Adipocyte (in vitro differentiated cells): ENCODE measurements at regions not wholly inside any gene's neighbourhood (a gene's known extent, or its start where the extent isn't known, plus 50 kb on each side); places are given as distances from the start of the nearest gene placed in this dataset.

ENCODE experiments used
- DNase-seq: peaks from one replicate; pipeline ENCODE4 v3.0.0-alpha.2; 2015; ENCODE audit warnings: low read depth
- H3K27me3 ChIP-seq: replicated peaks from 2 replicates; pipeline ENCODE4 v1.7.0; 2013; ENCODE audit warnings: mild to moderate bottlenecking, low read length, moderate library complexity; ENCODE audit not compliant: control insufficient read depth, insufficient read depth
- H3K36me3 ChIP-seq: 2 replicates; pipeline ENCODE4 v1.7.0; 2013; ENCODE audit warnings: low read length, mild to moderate bottlenecking, moderate library complexity; ENCODE audit not compliant: control insufficient read depth, insufficient read depth, severe bottlenecking
- H3K4me1 ChIP-seq: 2 replicates; pipeline ENCODE4 v1.7.0; 2013; ENCODE audit warnings: mild to moderate bottlenecking, low read length, moderate library complexity; ENCODE audit not compliant: control insufficient read depth, insufficient read depth
- H3K4me3 ChIP-seq: 2 replicates; pipeline ENCODE4 v1.7.0; 2013; ENCODE audit warnings: mild to moderate bottlenecking, low read length, moderate library complexity
- H3K9ac ChIP-seq: 2 replicates; pipeline ENCODE4 v1.7.0; 2013; ENCODE audit warnings: mild to moderate bottlenecking, low read length, moderate library complexity
- H3K9me3 ChIP-seq: 2 replicates; pipeline ENCODE4 v1.7.0; 2013; ENCODE audit warnings: mild to moderate bottlenecking, low read length, moderate library complexity; ENCODE audit not compliant: control insufficient read depth

DNA sequence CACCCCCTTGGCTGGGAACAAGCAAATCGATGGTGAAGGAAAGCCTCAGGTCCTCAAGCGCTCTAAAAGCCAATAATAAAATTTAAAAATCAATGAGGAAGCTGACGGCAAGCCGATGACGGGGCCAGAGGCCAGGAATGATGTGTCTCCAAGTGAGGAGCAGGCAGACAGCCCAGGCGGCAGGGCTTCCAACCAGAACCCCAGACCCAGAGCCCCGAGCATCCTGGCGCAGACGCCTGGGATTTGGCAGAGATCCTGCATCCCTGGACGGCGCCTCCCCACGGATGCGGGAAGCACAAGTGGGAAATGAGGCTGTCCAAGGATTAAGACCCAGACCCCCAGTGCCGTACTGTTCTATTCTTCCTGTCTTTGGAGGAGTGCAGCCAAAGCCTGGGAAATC is 123.0 kb upstream of the PROK2 start:
- Histone ChIP-seq H3K36me3 (no peaks in the 10 kb centered on the region), H3K4me3 (peak overlapping the region; percentile 34), H3K27me3 (peaks cover 36% of the 10 kb centered on the region), H3K9ac (no peak overlapping the region), H3K9me3 (no peaks in the 10 kb centered on the region), H3K4me1 (peaks cover 11% of the 10 kb centered on the region)
- DNase-seq: no peak

DNA sequence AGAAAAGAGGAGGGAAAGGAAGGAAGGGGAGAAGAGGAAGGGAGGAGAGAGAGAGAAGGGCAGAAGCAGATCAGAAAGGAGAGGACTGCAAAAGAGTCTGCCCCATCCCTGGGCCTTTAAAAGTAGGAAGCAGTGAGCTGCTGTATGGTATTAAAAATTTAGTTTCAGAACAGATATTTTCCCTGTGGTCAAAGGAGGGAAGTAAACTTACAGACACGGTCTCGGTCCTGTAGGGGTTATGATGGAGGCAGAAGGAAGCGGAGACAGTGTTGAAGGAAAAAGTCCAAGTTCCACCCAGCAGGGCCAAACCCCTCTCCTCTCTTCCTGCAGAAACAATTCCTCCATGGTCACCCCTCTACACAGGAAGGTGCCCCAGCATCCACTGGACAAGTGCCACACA is 122.0 kb upstream of the PROK2 start:
- H3K4me3 ChIP-seq: no peak overlapping the region

DNA sequence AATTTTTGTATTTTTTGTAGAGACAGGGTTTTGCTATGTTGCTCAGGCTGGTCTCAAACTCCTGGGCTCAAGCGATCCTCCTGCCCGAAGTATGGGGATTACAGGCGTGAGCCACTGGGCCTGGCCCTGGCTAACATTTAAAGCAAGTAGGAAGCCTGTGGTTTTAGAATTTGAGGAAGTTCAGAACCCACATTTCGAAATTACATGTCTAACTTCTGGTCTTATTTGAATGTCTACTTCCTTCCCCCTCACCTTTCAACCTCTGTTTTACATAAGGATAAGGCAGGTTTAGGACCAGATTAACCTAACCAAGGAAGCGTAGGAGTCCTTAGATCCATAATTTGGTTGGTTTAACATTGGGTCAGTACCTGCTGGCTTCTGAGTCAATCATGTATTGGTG is 120.5 kb upstream of the PROK2 start:
- peaks cover 36% of the 10 kb centered on the region for H3K27me3 ChIP-seq
- DNase-seq: no peak
- H3K9me3 ChIP-seq: no peaks in the 10 kb centered on the region
- H3K36me3 ChIP-seq: no peaks in the 10 kb centered on the region
- H3K4me1 ChIP-seq: peaks cover 8% of the 10 kb centered on the region
- H3K9ac ChIP-seq: no peak overlapping the region
- H3K4me3 ChIP-seq: no peak overlapping the region

More for the DNA sequence above, 122.0 kb upstream of the PROK2 start:
- H3K4me1 ChIP-seq: peaks cover 8% of the 10 kb centered on the region
- H3K9ac ChIP-seq: no peak overlapping the region
- no peaks in the 10 kb centered on the region for H3K36me3 ChIP-seq
- no peak for DNase-seq
- H3K27me3 ChIP-seq: peaks cover 36% of the 10 kb centered on the region
- H3K9me3 ChIP-seq: no peaks in the 10 kb centered on the region

GRCh38 chr3:71903936-71904335 is 119.0 kb upstream of the PROK2 start:
- Histone ChIP-seq H3K4me3 (no peak overlapping the region), H3K36me3 (no peaks in the 10 kb centered on the region), H3K4me1 (peaks cover 9% of the 10 kb centered on the region), H3K9me3 (no peaks in the 10 kb centered on the region), H3K9ac (no peak overlapping the region), H3K27me3 (peaks cover 26% of the 10 kb centered on the region)
- no peak for DNase-seq

DNA sequence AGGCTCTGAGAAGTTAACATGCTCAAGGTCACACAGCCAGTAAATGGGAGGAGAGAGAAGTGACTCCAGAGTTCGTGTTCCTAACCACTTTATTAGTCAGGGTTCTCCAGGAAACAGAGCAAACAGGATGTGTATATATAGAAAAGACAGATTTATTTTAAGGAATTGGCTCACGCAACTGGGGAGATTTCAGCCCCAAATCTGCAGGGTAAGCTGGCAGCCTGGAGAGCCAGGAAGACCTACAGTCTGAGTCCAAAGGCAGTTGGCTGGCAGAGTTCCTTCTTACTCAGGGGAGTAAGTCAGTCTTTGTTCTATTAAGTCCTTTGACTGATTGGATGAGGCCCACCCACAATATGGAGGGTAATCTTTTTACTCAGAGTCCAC is 118.2 kb upstream of the PROK2 start:
- Histone ChIP-seq H3K36me3 (no peaks in the 10 kb centered on the region), H3K4me1 (peaks cover 13% of the 10 kb centered on the region), H3K4me3 (no peak overlapping the region), H3K27me3 (peaks cover 18% of the 10 kb centered on the region), H3K9ac (no peak overlapping the region), H3K9me3 (no peaks in the 10 kb centered on the region)
- DNase-seq: no peak

DNA sequence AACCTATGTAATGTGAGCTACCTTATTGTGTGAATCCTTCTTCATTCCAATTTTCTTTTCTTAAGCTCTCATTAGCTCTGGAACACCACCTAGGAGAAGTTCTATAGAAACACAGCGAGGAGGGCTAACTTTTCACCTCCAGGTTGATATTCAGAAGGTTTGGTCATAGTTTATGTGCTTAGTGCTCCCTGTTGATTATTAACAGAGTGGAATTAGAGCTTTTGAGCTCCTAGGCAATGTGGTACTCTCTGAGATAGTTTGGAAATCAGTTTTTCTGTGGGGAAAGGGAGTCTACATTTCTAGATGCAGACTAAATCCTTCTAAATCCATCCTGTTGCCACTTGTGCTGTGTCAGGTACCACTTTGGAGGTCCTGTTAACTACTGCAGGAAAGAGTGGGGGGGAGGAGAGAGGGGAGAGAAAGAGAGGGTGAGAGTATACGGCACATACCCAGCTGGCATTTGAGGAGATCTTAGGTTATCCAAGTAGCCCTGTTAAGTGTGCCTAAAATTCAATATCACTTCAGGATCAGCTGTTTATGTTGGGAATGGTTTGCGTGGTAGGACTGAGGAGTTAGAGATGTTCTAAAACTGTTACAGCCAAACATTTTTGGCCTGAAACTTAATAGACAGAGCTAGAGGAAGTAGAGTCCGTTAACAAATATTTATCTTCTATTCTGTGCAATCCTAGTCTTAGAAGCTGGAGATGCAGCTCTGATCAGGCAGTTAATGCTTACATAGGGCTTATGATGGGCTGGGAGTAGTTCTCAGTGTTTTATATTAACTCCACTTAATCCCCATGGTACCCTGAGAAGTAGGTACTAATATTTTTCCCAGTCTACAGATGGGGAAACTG is 117.5 kb upstream of the PROK2 start:
- Histone ChIP-seq H3K27me3 (peaks cover 12% of the 10 kb centered on the region), H3K9me3 (no peaks in the 10 kb centered on the region), H3K4me1 (peaks cover 14% of the 10 kb centered on the region), H3K4me3 (no peak overlapping the region), H3K9ac (no peak overlapping the region), H3K36me3 (no peaks in the 10 kb centered on the region)
- no peak for DNase-seq

DNA sequence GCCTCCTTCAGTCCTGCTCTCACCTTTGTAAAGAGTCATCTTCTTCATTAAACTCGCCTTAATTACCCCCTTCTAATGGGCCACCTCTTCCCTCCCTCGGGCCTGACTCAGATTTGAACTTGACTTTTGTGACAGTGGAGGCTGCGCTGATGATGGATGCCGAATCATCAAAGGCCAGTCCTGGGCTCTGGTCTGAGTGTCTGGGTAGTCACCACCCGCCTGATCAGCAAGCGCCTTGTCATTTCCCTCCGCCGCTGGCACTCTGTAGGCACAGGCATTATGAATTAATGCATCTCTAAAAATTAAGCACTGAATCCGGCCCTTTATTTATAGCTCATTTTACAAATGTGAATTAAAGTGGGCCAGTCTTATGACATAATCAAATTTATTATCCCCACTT is 116.7 kb upstream of the PROK2 start:
- no peaks in the 10 kb centered on the region for H3K9me3 ChIP-seq
- H3K9ac ChIP-seq: no peak overlapping the region
- no peak overlapping the region for H3K4me3 ChIP-seq
- H3K27me3 ChIP-seq: peaks cover 4% of the 10 kb centered on the region
- DNase-seq: no peak
- H3K36me3 ChIP-seq: no peaks in the 10 kb centered on the region
- peaks cover 23% of the 10 kb centered on the region for H3K4me1 ChIP-seq

- no peak overlapping the region for H3K9ac ChIP-seq
- no peak for DNase-seq
- H3K4me3 ChIP-seq: no peak overlapping the region
- no peaks in the 10 kb centered on the region for H3K36me3 ChIP-seq
- peaks cover 27% of the 10 kb centered on the region for H3K4me1 ChIP-seq
- H3K9me3 ChIP-seq: no peaks in the 10 kb centered on the region
- peaks cover 8% of the 10 kb centered on the region for H3K27me3 ChIP-seq
These were observed 115.1 kb upstream of the PROK2 start for GRCh38 chr3:71900057-71900456.

- DNase-seq: no peak
- H3K4me1 ChIP-seq: peaks cover 27% of the 10 kb centered on the region
- no peak overlapping the region for H3K9ac ChIP-seq
- H3K4me3 ChIP-seq: peak overlapping the region; percentile 34
- no peaks in the 10 kb centered on the region for H3K36me3 ChIP-seq
- H3K9me3 ChIP-seq: no peaks in the 10 kb centered on the region
- peaks cover 12% of the 10 kb centered on the region for H3K27me3 ChIP-seq
These were observed 111.8 kb upstream of the PROK2 start for GRCh38 chr3:71896751-71897150.

GRCh38 chr3:71893702-71894479 is 108.9 kb upstream of the PROK2 start:
- Histone ChIP-seq H3K9ac (no peak overlapping the region), H3K4me3 (no peak overlapping the region), H3K9me3 (no peaks in the 10 kb centered on the region), H3K27me3 (peaks cover 13% of the 10 kb centered on the region), H3K36me3 (no peaks in the 10 kb centered on the region), H3K4me1 (peaks cover 25% of the 10 kb centered on the region)
- no peak for DNase-seq

DNA sequence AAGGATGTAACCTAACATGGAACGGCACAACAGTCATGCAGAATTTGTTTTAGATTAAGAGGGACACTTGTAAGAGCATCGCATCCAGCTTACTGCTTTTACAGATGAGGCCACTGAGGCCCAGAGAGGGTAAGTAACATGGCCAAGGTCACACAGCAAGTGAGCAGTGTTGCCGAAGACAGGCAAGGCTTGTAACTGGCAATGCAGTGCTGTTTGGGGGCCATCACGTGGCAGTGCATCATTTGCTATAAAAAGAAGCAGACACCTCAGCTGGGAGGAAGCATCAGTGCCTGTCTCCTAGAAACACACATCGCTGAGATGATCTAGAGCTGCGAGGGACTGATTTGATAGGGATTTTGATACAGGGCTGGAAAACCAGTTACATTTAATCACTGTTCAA is 108.2 kb upstream of the PROK2 start:
- DNase-seq: no peak
- no peaks in the 10 kb centered on the region for H3K36me3 ChIP-seq

More for the DNA sequence above, 108.2 kb upstream of the PROK2 start:
- no peak overlapping the region for H3K4me3 ChIP-seq
- H3K4me1 ChIP-seq: peaks cover 19% of the 10 kb centered on the region
- H3K27me3 ChIP-seq: peaks cover 21% of the 10 kb centered on the region
- no peaks in the 10 kb centered on the region for H3K9me3 ChIP-seq
- H3K9ac ChIP-seq: no peak overlapping the region
